LNCaP clone FGC (cell line): ENCODE measurements at regions not wholly inside any gene's neighbourhood (a gene's known extent, or its start where the extent isn't known, plus 50 kb on each side); places are given as distances from the start of the nearest gene placed in this dataset.

ENCODE experiments used
- DNase-seq: peaks from one replicate; pipeline ENCODE4 v3.0.0-alpha.2; 2011; ENCODE audit warnings: low read depth
- H3K4me3 ChIP-seq: 2 replicates; pipeline ENCODE4 v1.5.1; 2011; ENCODE audit warnings: mild to moderate bottlenecking, low read depth, low read length, control low read depth
- CTCF ChIP-seq: IDR thresholded peaks from 2 replicates; pipeline ENCODE4 v1.5.1; 2012; ENCODE audit warnings: mild to moderate bottlenecking; ENCODE audit not compliant: control insufficient read depth, insufficient read depth; ENCODE audit errors: extremely low read depth

DNA sequence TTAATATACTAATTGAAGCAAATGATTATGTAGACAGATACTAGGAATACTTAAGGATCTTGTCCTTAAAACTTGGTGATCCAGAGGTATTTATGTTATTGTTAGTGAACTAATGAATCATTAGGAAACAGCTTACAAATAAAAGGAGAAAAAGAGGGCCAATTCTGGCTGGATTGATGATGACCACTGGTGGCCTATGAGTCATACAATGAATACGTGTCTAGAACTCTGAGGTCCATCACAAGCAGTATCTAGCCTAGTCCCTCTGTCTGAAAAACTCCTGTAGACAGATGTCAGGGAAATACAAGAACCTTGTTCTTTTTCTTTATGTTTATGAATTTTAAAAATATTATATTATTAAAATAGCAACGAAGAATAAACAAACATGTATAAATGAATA lies 51.7 kb upstream of the RTL1 start:
- H3K4me3 ChIP-seq = no peak overlapping the region
- TF ChIP-seq CTCF = no peak
- no peak for DNase-seq

GRCh38 chr14:100962494-100962893 lies 59.0 kb upstream of the RTL1 start:
- no peak for DNase-seq
- TF ChIP-seq CTCF = no peak
- no peak overlapping the region for H3K4me3 ChIP-seq

GRCh38 chr14:100965296-100965695 lies 61.8 kb upstream of the RTL1 start:
- no peak for DNase-seq
- TF ChIP-seq CTCF = no peak
- H3K4me3 ChIP-seq = no peak overlapping the region

- TF ChIP-seq CTCF = no peak
These were observed 63.7 kb upstream of the RTL1 start for GRCh38 chr14:100967178-100967577.

GRCh38 chr14:100967930-100968329 lies 64.4 kb upstream of the RTL1 start:
- no peak for TF ChIP-seq CTCF
- DNase-seq = no peak

More at GRCh38 chr14:100967178-100967577, 63.7 kb upstream of the RTL1 start:
- no peak for DNase-seq
- H3K4me3 ChIP-seq = no peak overlapping the region

GRCh38 chr14:100972118-100972897 lies 68.8 kb upstream of the RTL1 start:
- no peak for DNase-seq
- no peak for TF ChIP-seq CTCF
- H3K4me3 ChIP-seq = no peak overlapping the region

More at GRCh38 chr14:100967930-100968329, 64.4 kb upstream of the RTL1 start:
- H3K4me3 ChIP-seq = no peak overlapping the region

DNA sequence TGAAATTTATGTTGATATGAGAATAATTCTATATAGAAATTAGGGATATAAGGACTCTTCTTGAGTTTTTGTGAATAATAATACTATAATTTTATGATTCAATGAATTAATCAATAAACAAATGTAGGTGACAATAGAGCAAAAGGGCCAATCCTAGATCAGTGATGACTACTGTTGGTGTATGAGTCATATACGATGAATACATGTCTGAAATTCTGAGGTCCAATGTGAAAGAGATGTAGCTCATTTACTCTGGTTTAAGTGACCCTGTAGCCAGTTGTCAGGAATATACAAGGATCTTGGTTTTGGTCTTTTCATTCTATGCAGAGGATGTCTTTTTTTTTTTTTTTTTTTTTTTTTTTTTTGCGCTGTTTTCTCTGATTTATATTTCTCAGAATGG lies 72.1 kb upstream of the RTL1 start:
- no peak for TF ChIP-seq CTCF
- DNase-seq = no peak
- no peak overlapping the region for H3K4me3 ChIP-seq
